ENCODE measurements at regions not wholly inside any gene's neighbourhood (a gene's known extent, or its start where the extent isn't known, plus 50 kb on each side); places are given as distances from the start of the nearest gene placed in this dataset.

DNA sequence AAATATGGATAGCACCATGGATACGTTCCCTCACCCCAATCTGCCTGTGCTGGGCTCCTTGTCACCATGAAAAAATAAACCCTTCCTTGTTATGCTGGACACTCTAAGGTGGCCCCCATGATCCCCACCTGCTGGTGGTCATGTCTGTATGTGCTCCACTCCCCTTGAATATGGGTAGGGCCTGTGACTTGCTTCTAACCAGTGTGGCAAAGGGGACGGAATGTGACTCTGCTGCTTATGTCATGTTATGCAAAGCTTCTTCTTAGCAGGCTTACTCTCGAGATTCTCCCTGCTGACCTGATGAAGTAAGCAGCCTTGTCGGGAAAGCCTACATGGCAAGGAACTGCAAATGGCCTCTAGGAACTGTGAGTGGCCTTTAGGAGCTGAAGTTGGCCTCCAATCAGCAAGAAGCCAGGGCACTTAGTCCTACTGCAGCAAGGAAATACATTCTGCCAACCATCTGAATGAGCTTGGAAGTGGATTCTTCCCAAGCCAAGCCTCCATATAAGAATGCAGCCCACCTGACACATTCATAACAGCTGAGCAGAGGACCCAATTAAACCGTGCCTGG, 159.9 kb downstream of the CCDC34 start:
- no peak for DNase-seq (ENCODE audit: low spot score)
- no peak overlapping the region for H3K27ac ChIP-seq
- TF ChIP-seq, protein P1, sequence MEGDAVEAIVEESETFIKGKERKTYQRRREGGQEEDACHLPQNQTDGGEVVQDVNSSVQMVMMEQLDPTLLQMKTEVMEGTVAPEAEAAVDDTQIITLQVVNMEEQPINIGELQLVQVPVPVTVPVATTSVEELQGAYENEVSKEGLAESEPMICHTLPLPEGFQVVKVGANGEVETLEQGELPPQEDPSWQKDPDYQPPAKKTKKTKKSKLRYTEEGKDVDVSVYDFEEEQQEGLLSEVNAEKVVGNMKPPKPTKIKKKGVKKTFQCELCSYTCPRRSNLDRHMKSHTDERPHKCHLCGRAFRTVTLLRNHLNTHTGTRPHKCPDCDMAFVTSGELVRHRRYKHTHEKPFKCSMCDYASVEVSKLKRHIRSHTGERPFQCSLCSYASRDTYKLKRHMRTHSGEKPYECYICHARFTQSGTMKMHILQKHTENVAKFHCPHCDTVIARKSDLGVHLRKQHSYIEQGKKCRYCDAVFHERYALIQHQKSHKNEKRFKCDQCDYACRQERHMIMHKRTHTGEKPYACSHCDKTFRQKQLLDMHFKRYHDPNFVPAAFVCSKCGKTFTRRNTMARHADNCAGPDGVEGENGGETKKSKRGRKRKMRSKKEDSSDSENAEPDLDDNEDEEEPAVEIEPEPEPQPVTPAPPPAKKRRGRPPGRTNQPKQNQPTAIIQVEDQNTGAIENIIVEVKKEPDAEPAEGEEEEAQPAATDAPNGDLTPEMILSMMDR (IDR thresholded peaks at IDR 0.05): no peak
- no peak overlapping the region for H3K4me3 ChIP-seq

DNA sequence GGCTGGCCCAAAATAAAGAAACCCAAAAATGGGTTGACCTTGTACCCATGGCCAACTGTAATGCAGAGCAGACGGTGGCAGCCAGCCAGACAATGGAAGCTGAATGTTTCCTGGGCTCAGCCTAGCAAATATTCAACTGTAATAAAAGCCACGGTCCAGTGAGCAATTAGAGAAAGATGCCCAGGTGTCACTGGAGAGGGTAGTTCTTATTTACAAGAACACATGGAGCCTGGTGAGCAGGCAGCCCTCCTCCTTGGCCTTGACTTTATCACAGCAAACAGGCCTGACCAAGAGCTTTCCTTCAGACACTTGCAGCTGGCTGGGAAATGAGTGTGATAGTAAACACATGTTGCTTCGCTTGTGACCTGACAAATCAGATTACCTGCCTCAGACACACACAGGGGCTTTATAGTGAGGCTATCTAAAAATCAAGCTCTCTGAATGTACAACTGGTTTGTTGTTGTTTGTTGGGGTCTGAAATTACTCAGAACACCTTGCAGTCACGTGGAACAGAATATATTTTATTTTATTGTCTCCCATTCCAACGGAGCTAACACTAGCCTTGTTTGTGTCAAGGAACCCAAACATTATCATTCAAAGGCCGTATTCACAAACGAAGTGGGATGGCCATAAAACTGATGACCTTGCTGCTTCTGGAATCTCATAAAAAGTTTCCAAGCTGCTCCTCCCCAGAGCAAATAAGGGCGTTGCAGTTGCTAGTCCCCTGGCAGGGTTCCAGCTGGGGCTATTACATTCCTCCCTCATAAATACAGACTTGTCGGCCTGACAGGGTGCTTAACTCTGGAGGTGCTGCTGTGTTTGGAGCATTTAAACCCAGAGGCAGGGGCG, 161.1 kb downstream of the BBOX1 start:
- TF ChIP-seq, protein P1 (IDR thresholded peaks at IDR 0.05): no peak
- no peak overlapping the region for H3K27ac ChIP-seq
- DNase-seq (ENCODE audit: low spot score): no peak
- no peak overlapping the region for H3K4me3 ChIP-seq

DNA sequence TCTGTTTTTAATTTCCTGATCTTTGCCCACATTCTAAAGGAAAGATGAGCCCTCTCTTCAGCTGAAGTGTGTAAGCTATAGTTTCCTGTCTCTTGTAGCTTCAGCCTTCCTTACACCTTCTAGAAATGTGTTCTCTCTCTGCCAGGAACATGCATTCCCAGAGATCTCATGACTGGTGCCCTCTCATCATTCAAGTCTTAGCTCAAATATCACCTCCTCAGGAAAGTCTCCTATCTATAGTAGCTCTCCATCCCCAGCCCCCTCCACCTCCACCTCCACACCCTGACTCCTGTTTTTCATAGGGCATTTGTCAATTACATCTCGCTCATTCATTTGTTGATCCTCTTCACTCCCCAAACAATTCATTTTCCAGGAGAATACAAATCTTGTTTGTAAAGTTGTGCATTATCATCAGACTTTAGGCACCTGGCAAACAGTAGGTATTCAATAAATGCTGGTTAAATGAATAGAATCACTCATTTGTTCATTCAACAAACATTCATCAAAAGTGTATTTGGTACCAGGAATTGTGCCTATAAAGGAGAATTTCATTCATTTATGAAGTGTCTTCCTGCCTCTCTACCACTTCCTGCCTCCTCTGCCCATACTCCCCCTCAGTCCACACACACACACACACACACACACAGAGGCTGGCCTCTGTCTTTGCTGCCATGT, 160.3 kb downstream of the BBOX1 start:
- Histone ChIP-seq H3K27ac (no peak overlapping the region), H3K4me3 (no peak overlapping the region)
- no peak for DNase-seq (ENCODE audit: low spot score)
- TF ChIP-seq, protein P1 (IDR thresholded peaks at IDR 0.05): no peak

DNA sequence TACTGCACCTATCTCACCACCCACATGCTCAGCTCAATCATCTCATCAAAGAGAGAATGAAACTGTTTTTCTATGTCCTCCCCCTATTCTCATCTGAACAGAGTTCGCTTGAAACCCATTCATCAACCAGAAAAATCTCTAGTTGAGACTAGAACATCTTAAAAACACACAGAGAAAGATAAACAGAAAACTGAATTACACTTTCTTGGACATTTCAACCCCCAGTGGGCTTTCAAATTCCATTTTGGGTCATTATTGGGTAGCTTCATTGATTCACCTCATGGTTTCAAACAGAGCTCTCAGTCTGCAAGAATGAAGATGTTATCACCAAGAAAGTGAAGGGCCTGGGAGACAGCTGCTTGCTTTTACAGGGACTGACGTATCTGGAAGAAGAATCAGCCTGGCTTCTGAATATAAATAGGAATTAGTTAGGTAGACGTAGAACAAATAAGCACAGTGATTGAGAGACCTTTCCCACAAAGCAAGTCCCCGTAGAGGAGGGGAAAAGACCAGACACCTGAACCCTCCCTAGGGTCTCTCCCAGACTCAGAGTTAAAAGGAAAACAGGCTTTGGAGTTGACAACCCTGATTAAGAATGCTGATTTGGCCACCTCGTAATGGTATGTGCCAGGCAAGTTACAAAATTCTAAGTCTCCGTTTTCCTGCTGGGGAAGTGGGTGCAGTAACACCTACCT, 155.7 kb downstream of the BBOX1 start:
- Histone ChIP-seq H3K27ac (no peak overlapping the region), H3K4me3 (no peak overlapping the region)
- TF ChIP-seq, protein P1 (IDR thresholded peaks at IDR 0.05): no peak
- no peak for DNase-seq (ENCODE audit: low spot score)

DNA sequence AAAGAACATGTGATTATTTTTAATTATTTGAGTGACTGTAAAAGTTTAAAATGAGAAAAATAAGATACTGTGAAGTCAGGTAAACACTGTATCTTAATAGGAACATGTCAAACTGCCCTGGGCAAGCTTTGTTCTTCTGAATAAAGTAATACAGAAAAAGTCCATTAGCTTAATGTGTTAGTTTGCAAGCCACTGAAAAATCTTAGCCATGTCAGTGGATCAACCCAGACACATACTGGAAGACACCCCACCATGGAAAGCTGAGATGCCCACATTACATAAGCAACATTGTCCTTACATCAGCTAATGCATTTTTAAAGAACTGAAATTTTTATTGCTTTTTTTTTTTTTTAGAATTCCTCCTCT, 155.2 kb downstream of the BBOX1 start:
- Histone ChIP-seq H3K27ac (no peak overlapping the region), H3K4me3 (no peak overlapping the region)
- TF ChIP-seq, protein P1 (IDR thresholded peaks at IDR 0.05): no peak
- no peak for DNase-seq (ENCODE audit: low spot score)

DNA sequence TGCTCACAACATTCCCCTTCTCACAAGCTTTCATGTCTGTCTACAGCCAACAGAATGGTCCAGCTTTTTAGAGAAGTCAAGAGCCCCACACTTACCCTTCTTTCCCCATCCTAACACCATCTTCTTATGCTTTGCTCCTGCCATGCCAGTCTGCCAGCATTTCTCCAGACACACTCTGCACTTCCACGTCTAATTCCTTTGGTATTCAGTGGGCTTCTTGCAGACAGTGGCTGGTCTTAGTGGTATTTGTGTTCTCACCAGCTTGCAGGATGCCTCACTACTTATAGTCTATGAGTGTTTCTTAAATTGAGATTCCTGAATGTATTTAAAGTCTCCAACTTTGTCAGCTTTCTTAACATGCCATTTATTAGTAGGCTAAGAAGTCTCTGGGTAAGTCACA, 154.4 kb downstream of the BBOX1 start:
- Histone ChIP-seq H3K27ac (no peak overlapping the region), H3K4me3 (no peak overlapping the region)
- DNase-seq (ENCODE audit: low spot score): no peak
- TF ChIP-seq, protein P1 (IDR thresholded peaks at IDR 0.05): no peak

Data from coronary artery (tissue), 2 donors.